Right lobe of liver (tissue), 4 donors: ENCODE measurements at regions not wholly inside any gene's neighbourhood (a gene's known extent, or its start where the extent isn't known, plus 50 kb on each side); places are given as distances from the start of the nearest gene placed in this dataset.

Experiments
- CTCF ChIP-seq, 4 donors: fragments of 200-600 bp in 3 of 4; fragments of 450-650 bp in 1 of 4; IDR thresholded peaks; one replicate each; pipeline versions ENCODE4 v1.5.1 to v1.8.0; 2016 to 2022; ENCODE audit warnings: antibody characterized with exemption in 4 of 4, mild to moderate bottlenecking in 2 of 4
- POLR2A ChIP-seq: fragments of 450-650 bp; IDR thresholded peaks from one replicate; pipeline ENCODE4 v1.6.1; 2017; ENCODE audit warnings: antibody characterized with exemption, mild to moderate bottlenecking
- donor health status: DM: no; HTN: no; CAD: no.
- donor health status: DM: no; HTN: no; CAD: no.
- donor health status: DM: no; HTN: yes; CAD: no.

- TF ChIP-seq CTCF (IDR thresholded peaks at IDR 0.05), result no peak
- TF ChIP-seq POLR2A, result no peak
Measured at GRCh38 chr21:17903929-17904639, 84.9 kb upstream of the C21orf91 start.
